A673 (cell line): ENCODE measurements at regions not wholly inside any gene's neighbourhood (a gene's known extent, or its start where the extent isn't known, plus 50 kb on each side); places are given as distances from the start of the nearest gene placed in this dataset.

ENCODE experiments used
- BruUV-seq: library from RNA; stranded (reverse); fragments of 400-500 nt; replicated peaks from 2 replicates; lab custom pipeline; 2021; lab: Mats Ljungman, UMichigan
- CTCF ChIA-PET: fragments of 300-600 bp; sonication (Branson Sonifier 250); formaldehyde crosslinking; loops from one replicate; lab custom pipeline; 2022; ENCODE audit warnings: antibody characterized with exemption; lab: Charles Lee
- POLR2A ChIA-PET: fragments of 300-600 bp; sonication (Branson Sonifier 250); formaldehyde crosslinking; loops from one replicate; lab custom pipeline; 2022; ENCODE audit warnings: antibody characterized with exemption; ENCODE audit not compliant: low non-redundant PET; lab: Charles Lee
- DNase-seq: peaks from one replicate; pipeline ENCODE4 v3.0.0-alpha.2; 2015; ENCODE audit warnings: low spot score
- H3K27ac ChIP-seq: fragments of 200-600 bp; sonication (generic); 2 replicates; pipeline ENCODE4 v1.5.1; 2016; ENCODE audit warnings: mixed run types, low read depth, mild to moderate bottlenecking, mixed read lengths, antibody characterized with exemption, low read length; ENCODE audit not compliant: poor library complexity, severe bottlenecking
- H3K27me3 ChIP-seq: fragments of 200-600 bp; sonication (generic); replicated peaks from 2 replicates; pipeline ENCODE4 v1.6.1; 2017; ENCODE audit warnings: mixed run types, low read depth, mild to moderate bottlenecking, mixed read lengths, antibody characterized with exemption, low read length; ENCODE audit not compliant: insufficient read depth, poor library complexity
- H3K36me3 ChIP-seq: fragments of 200-600 bp; sonication (generic); 2 replicates; pipeline ENCODE4 v1.6.1; 2016; ENCODE audit warnings: mixed run types, mild to moderate bottlenecking, mixed read lengths, antibody characterized with exemption, low read length; ENCODE audit not compliant: insufficient read depth, poor library complexity, severe bottlenecking
- H3K4me1 ChIP-seq: fragments of 200-600 bp; sonication (generic); 2 replicates; pipeline ENCODE4 v1.6.1; 2017; ENCODE audit warnings: mixed run types, mild to moderate bottlenecking, mixed read lengths, antibody characterized with exemption, low read length; ENCODE audit not compliant: insufficient read depth, poor library complexity, severe bottlenecking
- H3K4me3 ChIP-seq: fragments of 200-600 bp; sonication (generic); 2 replicates; pipeline ENCODE4 v1.5.1; 2016; ENCODE audit warnings: low read depth, mixed run types, mild to moderate bottlenecking, mixed read lengths, low read length; ENCODE audit not compliant: poor library complexity, severe bottlenecking
- H3K9me3 ChIP-seq: fragments of 200-600 bp; sonication (generic); 2 replicates; pipeline ENCODE4 v1.6.1; 2016; ENCODE audit warnings: mixed run types, low read depth, mild to moderate bottlenecking, mixed read lengths, antibody characterized with exemption, low read length; ENCODE audit not compliant: poor library complexity, severe bottlenecking
- CTCF ChIP-seq: fragments of 300-800, 200-600 bp; sonication (generic); conservative IDR thresholded peaks from 2 replicates; pipeline ENCODE4 v1.5.1; 2017; ENCODE audit warnings: low read depth, mild to moderate bottlenecking, antibody characterized with exemption, low read length, moderate library complexity, mixed read lengths
- EZH2 ChIP-seq: fragments of 200-600 bp; sonication (generic); IDR thresholded peaks from 2 replicates; pipeline ENCODE4 v1.6.1; 2017; ENCODE audit warnings: borderline replicate concordance, low read depth, mild to moderate bottlenecking, mixed read lengths, antibody characterized with exemption, low read length; ENCODE audit not compliant: poor library complexity, severe bottlenecking
- intact Hi-C: fragments of 100-400 bp; cut with micrococcal nuclease; formaldehyde crosslinking; loops from one replicate; pipeline ENCODE4 v1.10.0; 2022; ENCODE audit not compliant: unreplicated experiment

DNA sequence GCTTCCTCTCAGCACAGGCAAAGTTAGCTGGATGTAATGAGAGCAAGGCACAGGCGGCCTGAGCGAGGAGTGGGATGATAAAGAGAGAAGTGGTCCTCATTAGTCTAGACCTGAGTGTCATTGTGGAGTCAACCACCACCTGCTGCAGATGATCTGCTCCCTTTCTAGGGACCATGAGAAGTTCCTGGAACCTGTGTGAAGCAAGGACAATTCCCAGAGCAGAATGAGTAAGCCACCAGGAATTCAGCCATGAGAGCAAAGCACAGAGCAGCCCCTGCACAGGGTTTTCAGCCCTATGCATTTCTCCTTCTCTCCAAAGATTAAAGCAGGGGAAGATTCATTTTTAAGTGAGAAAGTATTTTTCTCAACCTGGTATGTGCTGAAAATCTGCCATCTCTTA lies 146.8 kb upstream of the SPEF2 start:
- no peaks in the 10 kb centered on the region for H3K9me3 ChIP-seq
- DNase-seq, result no peak
- H3K4me1 ChIP-seq, result no peaks in the 10 kb centered on the region
- TF ChIP-seq CTCF (no peak), EZH2 (no peak)
- intact Hi-C loops, result no loop called here
- CTCF ChIA-PET, result no interaction called here
- no peaks in the 10 kb centered on the region for H3K27me3 ChIP-seq
- no peak overlapping the region for H3K4me3 ChIP-seq
- POLR2A ChIA-PET, result no interaction called here
- H3K36me3 ChIP-seq, result no peaks in the 10 kb centered on the region
- no TSS peak for BruUV-seq
- no peak overlapping the region for H3K27ac ChIP-seq

- TF ChIP-seq CTCF (no peak), EZH2 (no peak)
- no peak overlapping the region for H3K27ac ChIP-seq
- H3K9me3 ChIP-seq, result no peaks in the 10 kb centered on the region
- CTCF ChIA-PET, result no interaction called here
- no peak for DNase-seq
- no peaks in the 10 kb centered on the region for H3K36me3 ChIP-seq
- intact Hi-C loops, result no loop called here
- no TSS peak for BruUV-seq
- H3K27me3 ChIP-seq, result no peaks in the 10 kb centered on the region
- no peaks in the 10 kb centered on the region for H3K4me1 ChIP-seq
- no peak overlapping the region for H3K4me3 ChIP-seq
- POLR2A ChIA-PET, result no interaction called here
These were observed 148.9 kb upstream of the SPEF2 start for GRCh38 chr5:35468811-35469210.

DNA sequence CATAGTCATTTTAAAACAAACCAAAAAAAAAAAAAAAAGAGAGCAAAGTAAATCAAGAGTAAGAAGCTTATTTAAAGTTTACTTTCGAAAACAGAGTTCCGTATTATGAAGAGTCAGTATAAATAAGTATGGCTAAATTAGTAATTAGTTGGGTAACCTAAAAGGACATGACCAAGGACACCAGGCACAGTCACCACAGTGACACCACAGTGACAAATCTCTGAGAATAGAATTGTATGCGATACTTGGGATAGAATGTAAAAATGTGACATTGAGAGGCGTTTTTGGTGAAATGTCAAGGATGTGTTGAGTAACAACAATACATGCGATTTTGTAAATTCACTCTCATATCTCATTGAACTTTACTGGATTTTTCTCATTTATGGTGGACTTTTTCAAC lies 150.9 kb upstream of the SPEF2 start:
- Histone ChIP-seq H3K27me3 (no peaks in the 10 kb centered on the region), H3K4me3 (no peak overlapping the region), H3K27ac (no peak overlapping the region), H3K36me3 (no peaks in the 10 kb centered on the region), H3K9me3 (no peaks in the 10 kb centered on the region), H3K4me1 (no peaks in the 10 kb centered on the region)
- no peak for TF ChIP-seq CTCF
- TF ChIP-seq EZH2, result no peak
- CTCF ChIA-PET, result no interaction called here
- BruUV-seq, result no TSS peak
- no peak for DNase-seq
- intact Hi-C loops, result no loop called here
- POLR2A ChIA-PET, result no interaction called here
